PC-9 (cell line): ENCODE measurements at regions not wholly inside any gene's neighbourhood (a gene's known extent, or its start where the extent isn't known, plus 50 kb on each side); places are given as distances from the start of the nearest gene placed in this dataset.
A peak's percentile ranks its signal among the peaks of the same experiment; 100 is the strongest.

Source experiments
- BruUV-seq: library from RNA; stranded (reverse); fragments of 400-500 nt; replicated peaks from 2 replicates; lab custom pipeline; 2021; lab: Mats Ljungman, UMichigan
- CTCF ChIA-PET: fragments of 300-600 bp; sonication (Branson Sonifier 250); formaldehyde crosslinking; loops from one replicate; lab custom pipeline; 2022; ENCODE audit warnings: antibody characterized with exemption; lab: Charles Lee
- POLR2A ChIA-PET: fragments of 300-600 bp; sonication (Branson Sonifier 250); formaldehyde crosslinking; loops from one replicate; lab custom pipeline; 2022; ENCODE audit warnings: antibody characterized with exemption; ENCODE audit not compliant: unreplicated experiment; lab: Charles Lee
- DNase-seq, 2 experiments: peaks; one replicate each; pipeline versions ENCODE4 v3.0.0 to v3.0.0-alpha.2; 2015 to 2022; ENCODE audit warnings: mixed read lengths in 1 of 2
- H2AFZ ChIP-seq: fragments of 200-600 bp; sonication (generic); 2 replicates; pipeline ENCODE4 v1.8.1; 2017; ENCODE audit warnings: antibody characterized with exemption
- H3F3A ChIP-seq: fragments of 200-600 bp; sonication (generic); 2 replicates; pipeline ENCODE4 v1.8.1; 2017; ENCODE audit warnings: antibody characterized with exemption, mild to moderate bottlenecking, low read depth; ENCODE audit not compliant: insufficient read depth
- H3K27ac ChIP-seq: fragments of 200-600 bp; sonication (generic); 2 replicates; pipeline ENCODE4 v1.6.1; 2016; ENCODE audit warnings: mixed run types
- H3K27me3 ChIP-seq: fragments of 200-600 bp; sonication (generic); 2 replicates; pipeline ENCODE4 v1.6.1; 2016; ENCODE audit warnings: low read depth, mixed run types; ENCODE audit not compliant: insufficient read depth
- H3K36me3 ChIP-seq: fragments of 200-600 bp; sonication (generic); 2 replicates; pipeline ENCODE4 v1.6.1; 2016; ENCODE audit warnings: low read depth, mixed run types
- H3K4me1 ChIP-seq: fragments of 200-600 bp; sonication (generic); replicated peaks from 2 replicates; pipeline ENCODE4 v1.6.1; 2016; ENCODE audit warnings: mixed run types; ENCODE audit not compliant: insufficient read depth
- H3K4me2 ChIP-seq: fragments of 200-600 bp; sonication (generic); 2 replicates; pipeline ENCODE4 v1.6.1; 2017; ENCODE audit warnings: mixed run types
- H3K4me3 ChIP-seq: fragments of 200-600 bp; sonication (generic); 2 replicates; pipeline ENCODE4 v1.6.1; 2016; ENCODE audit warnings: mixed run types
- H3K79me2 ChIP-seq: fragments of 200-600 bp; sonication (generic); 2 replicates; pipeline ENCODE4 v1.6.1; 2017; ENCODE audit warnings: low read depth, mixed run types
- H3K9me2 ChIP-seq: fragments of 200-600 bp; sonication (generic); 2 replicates; pipeline ENCODE4 v1.8.1; 2017; ENCODE audit warnings: mild to moderate bottlenecking; ENCODE audit not compliant: insufficient read depth
- H3K9me3 ChIP-seq: fragments of 200-600 bp; sonication (generic); 2 replicates; pipeline ENCODE4 v1.8.1; 2016; ENCODE audit warnings: low read depth; ENCODE audit not compliant: insufficient read depth
- H4K20me1 ChIP-seq: fragments of 200-600 bp; sonication (generic); 2 replicates; pipeline ENCODE4 v1.8.1; 2017; ENCODE audit not compliant: insufficient read depth
- CTCF ChIP-seq: fragments of 200-600 bp; sonication (generic); conservative IDR thresholded peaks from 2 replicates; pipeline ENCODE4 v1.6.1; 2017; ENCODE audit warnings: mixed run types, antibody characterized with exemption, mild to moderate bottlenecking, moderate library complexity
- EZH2 ChIP-seq: fragments of 200-600 bp; sonication (generic); IDR thresholded peaks from 2 replicates; pipeline ENCODE4 v1.8.0; 2017; ENCODE audit warnings: antibody characterized with exemption, low read depth
- intact Hi-C: fragments of 100-400 bp; cut with micrococcal nuclease; formaldehyde crosslinking; loops from one replicate; pipeline ENCODE4 v1.10.0; 2022; ENCODE audit not compliant: unreplicated experiment

- no peak for DNase-seq
- POLR2A ChIA-PET, result no interaction called here
- Histone ChIP-seq H3K4me2 (no peak overlapping the region), H3K27me3 (no peaks in the 10 kb centered on the region), H2AFZ (no peak overlapping the region), H3K79me2 (no peaks in the 10 kb centered on the region), H3K4me3 (no peak overlapping the region), H3K9me2 (no peaks in the 10 kb centered on the region), H3K4me1 (peaks cover 9% of the 10 kb centered on the region; the same call in 1 of the 2 replicates), H3F3A (no peaks in the 10 kb centered on the region), H4K20me1 (no peaks in the 10 kb centered on the region), H3K9me3 (no peaks in the 10 kb centered on the region), H3K36me3 (no peaks in the 10 kb centered on the region), H3K27ac (no peak overlapping the region)
- TF ChIP-seq CTCF, result no peak
- no peak for TF ChIP-seq EZH2
- no TSS peak for BruUV-seq
- CTCF ChIA-PET, result no interaction called here
- intact Hi-C loops, result no loop called here
Measured at GRCh38 chr12:28811457-28811856, 337.6 kb upstream of the FAR2 start.

GRCh38 chr12:28814246-28814645 is 334.8 kb upstream of the FAR2 start:
- POLR2A ChIA-PET, result no interaction called here
- Histone ChIP-seq H2AFZ (no peak overlapping the region), H3K4me1 (peaks cover 9% of the 10 kb centered on the region; the same call in 1 of the 2 replicates), H3K4me3 (no peak overlapping the region), H3K9me3 (no peaks in the 10 kb centered on the region), H4K20me1 (no peaks in the 10 kb centered on the region), H3K79me2 (no peaks in the 10 kb centered on the region), H3K36me3 (no peaks in the 10 kb centered on the region), H3K4me2 (no peak overlapping the region), H3K9me2 (no peaks in the 10 kb centered on the region), H3F3A (no peaks in the 10 kb centered on the region), H3K27me3 (no peaks in the 10 kb centered on the region), H3K27ac (no peak overlapping the region)
- peak; percentile 17 to 59 for DNase-seq
- TF ChIP-seq CTCF (no peak), EZH2 (no peak)
- CTCF ChIA-PET, result no interaction called here
- no TSS peak for BruUV-seq
- intact Hi-C loops, result no loop called here

DNA sequence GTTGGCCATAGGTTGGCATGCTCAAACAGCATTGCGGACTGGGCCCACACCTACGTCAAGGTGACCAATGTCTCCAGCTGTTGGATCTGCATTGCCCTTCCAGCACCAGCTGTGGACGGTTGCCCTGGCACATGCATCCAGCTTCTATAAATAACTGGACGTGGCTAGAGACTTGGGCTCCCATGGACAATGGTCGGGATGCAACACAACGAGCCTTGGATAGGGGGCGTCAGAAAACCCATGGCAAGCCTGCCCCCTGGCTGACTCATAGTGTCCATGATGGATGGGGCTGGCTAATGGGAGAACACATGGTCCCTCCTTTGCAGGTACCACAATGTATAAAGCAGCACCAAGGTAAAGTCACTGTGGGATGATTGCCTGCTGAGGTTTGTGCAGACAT is 331.6 kb upstream of the FAR2 start:
- BruUV-seq, result no TSS peak
- Histone ChIP-seq H3K36me3 (no peaks in the 10 kb centered on the region), H2AFZ (no peak overlapping the region), H3F3A (no peaks in the 10 kb centered on the region), H3K9me2 (no peaks in the 10 kb centered on the region), H3K4me1 (peaks cover 9% of the 10 kb centered on the region; the same call in 1 of the 2 replicates), H3K27me3 (no peaks in the 10 kb centered on the region), H3K27ac (no peak overlapping the region), H3K4me3 (no peak overlapping the region), H4K20me1 (no peaks in the 10 kb centered on the region), H3K4me2 (no peak overlapping the region), H3K9me3 (no peaks in the 10 kb centered on the region), H3K79me2 (no peaks in the 10 kb centered on the region)
- DNase-seq, result no peak
- TF ChIP-seq EZH2 (no peak), CTCF (no peak)
- intact Hi-C loops, result no loop called here
- CTCF ChIA-PET, result no interaction called here
- POLR2A ChIA-PET, result no interaction called here
